ENCODE measurements at regions not wholly inside any gene's neighbourhood (a gene's known extent, or its start where the extent isn't known, plus 50 kb on each side); places are given as distances from the start of the nearest gene placed in this dataset.

DNA sequence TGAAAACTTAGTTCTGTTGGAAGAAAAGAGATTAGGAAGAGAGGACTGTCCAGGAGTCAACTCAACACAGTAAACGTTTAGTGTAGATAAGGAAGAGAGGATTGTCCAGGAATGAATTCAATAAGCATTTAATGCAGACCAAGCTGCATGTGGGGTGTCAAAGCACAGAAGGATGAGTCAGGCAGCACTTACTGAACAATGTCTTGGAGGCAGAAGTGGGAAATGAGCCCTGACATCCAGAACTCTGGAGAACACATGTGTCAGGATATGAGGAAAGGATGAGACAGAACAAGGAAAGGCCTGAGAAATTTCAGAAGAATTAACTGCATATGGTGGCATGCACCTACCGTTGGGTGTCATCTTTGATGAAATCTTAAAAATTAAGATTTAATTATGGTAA lies 429.2 kb upstream of the HTR2A start:
- H3K4me3 ChIP-seq = no peak overlapping the region
- TF ChIP-seq, protein P1, sequence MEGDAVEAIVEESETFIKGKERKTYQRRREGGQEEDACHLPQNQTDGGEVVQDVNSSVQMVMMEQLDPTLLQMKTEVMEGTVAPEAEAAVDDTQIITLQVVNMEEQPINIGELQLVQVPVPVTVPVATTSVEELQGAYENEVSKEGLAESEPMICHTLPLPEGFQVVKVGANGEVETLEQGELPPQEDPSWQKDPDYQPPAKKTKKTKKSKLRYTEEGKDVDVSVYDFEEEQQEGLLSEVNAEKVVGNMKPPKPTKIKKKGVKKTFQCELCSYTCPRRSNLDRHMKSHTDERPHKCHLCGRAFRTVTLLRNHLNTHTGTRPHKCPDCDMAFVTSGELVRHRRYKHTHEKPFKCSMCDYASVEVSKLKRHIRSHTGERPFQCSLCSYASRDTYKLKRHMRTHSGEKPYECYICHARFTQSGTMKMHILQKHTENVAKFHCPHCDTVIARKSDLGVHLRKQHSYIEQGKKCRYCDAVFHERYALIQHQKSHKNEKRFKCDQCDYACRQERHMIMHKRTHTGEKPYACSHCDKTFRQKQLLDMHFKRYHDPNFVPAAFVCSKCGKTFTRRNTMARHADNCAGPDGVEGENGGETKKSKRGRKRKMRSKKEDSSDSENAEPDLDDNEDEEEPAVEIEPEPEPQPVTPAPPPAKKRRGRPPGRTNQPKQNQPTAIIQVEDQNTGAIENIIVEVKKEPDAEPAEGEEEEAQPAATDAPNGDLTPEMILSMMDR (IDR thresholded peaks at IDR 0.05) = no peak
- intact Hi-C loops (cut with DNase I) = no loop called here
- no peaks in the 10 kb centered on the region for H3K36me3 ChIP-seq
- no peak overlapping the region for H3K27ac ChIP-seq
- H3K27me3 ChIP-seq = no peaks in the 10 kb centered on the region
- H3K4me1 ChIP-seq = no peaks in the 10 kb centered on the region
- DNase-seq (ENCODE audit: low spot score in 2 of 2) = no peak
- H3K9me3 ChIP-seq = no peaks in the 10 kb centered on the region

DNA sequence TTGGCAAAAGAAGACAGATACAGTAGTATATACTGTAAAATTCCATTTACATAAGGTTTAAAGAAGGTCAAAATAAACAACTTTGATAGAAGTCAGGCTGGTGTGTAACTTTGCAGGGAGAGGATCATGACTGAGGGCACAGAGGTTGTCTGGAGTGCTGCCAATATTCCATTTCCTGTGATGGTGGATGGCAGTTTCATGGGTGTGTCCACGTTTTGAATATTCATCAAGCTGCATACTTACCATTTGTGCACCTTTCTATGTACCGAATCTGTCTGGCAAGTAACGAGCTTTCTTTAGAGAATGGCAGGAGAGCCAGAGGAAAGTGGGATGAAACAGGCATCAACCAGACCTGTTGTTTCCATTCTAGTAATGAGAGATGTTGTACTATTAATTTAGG lies 420.5 kb upstream of the HTR2A start:
- H3K4me3 ChIP-seq = no peak overlapping the region
- no peak for DNase-seq (ENCODE audit: low spot score in 2 of 2)
- intact Hi-C loops (cut with DNase I) = no loop called here
- no peaks in the 10 kb centered on the region for H3K4me1 ChIP-seq
- no peaks in the 10 kb centered on the region for H3K27me3 ChIP-seq
- H3K27ac ChIP-seq = no peak overlapping the region
- no peaks in the 10 kb centered on the region for H3K36me3 ChIP-seq
- no peaks in the 10 kb centered on the region for H3K9me3 ChIP-seq
- TF ChIP-seq, protein P1 (IDR thresholded peaks at IDR 0.05) = no peak

DNA sequence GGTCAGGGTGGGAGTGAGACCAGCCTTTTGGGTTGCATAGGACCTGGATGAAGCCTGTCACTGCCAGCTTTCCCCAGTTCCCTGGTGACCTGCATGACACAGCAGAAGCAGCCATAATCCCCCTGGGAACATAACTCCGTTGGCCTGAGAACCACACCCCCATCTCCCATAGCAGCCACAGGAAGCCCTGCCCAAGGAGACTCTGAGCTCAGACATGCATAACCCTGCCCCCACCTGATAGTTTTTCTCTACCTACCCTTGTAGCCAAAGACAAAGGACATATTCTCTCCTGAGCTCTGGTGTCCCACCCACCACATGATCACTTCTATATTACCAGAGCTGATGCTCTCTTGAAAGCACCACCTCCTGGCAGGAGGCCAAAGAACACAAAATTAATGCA lies 413.5 kb upstream of the HTR2A start:
- DNase-seq (ENCODE audit: low spot score in 2 of 2) = no peak
- TF ChIP-seq, protein P1 (IDR thresholded peaks at IDR 0.05) = no peak
- H3K4me3 ChIP-seq = no peak overlapping the region
- no peaks in the 10 kb centered on the region for H3K36me3 ChIP-seq
- H3K27me3 ChIP-seq = no peaks in the 10 kb centered on the region
- no peak overlapping the region for H3K27ac ChIP-seq
- H3K9me3 ChIP-seq = no peaks in the 10 kb centered on the region
- intact Hi-C loops (cut with DNase I) = no loop called here
- no peaks in the 10 kb centered on the region for H3K4me1 ChIP-seq

DNA sequence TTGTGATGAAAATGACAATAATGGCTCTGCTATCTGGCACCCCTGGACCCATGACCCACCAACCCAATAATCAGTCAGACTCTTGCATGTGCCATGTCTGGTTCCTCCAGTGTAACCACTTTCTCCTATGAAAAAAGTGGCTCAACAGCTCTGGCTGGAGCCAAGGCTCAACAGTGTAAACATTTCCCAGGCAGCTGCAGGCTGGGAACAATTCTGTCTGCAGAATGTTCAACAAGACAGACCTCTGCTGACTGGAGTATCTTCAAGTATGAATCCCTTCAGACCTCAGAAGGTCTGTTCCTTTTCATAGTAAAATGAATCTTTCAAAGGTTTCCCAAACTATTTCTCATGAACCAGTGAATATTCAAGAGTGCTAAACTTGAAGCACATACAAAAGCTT lies 410.1 kb upstream of the HTR2A start:
- TF ChIP-seq, protein P1 (IDR thresholded peaks at IDR 0.05) = no peak
- Histone ChIP-seq H3K36me3 (no peaks in the 10 kb centered on the region), H3K4me1 (no peaks in the 10 kb centered on the region), H3K9me3 (no peaks in the 10 kb centered on the region), H3K27me3 (no peaks in the 10 kb centered on the region), H3K27ac (no peak overlapping the region), H3K4me3 (no peak overlapping the region)
- no peak for DNase-seq (ENCODE audit: low spot score in 2 of 2)
- intact Hi-C loops (cut with DNase I) = no loop called here

DNA sequence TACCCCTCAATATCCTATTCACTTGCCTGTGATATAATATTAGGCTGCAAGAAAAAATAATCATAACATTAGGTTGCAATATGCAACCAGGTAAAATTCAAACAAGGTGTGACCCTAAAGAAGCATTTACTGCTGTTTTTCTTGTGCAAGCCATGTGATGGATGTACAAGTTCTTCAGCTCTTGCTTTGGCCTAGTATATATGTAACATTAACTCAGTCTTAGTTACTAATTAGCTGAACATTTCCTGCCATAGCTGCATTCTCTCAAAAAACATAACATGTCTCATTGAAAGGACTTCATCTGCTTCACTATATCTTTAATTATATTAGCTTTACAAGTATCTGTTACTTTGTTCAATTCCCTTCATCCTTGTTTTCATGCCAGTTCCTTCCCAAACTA lies 406.8 kb upstream of the HTR2A start:
- intact Hi-C loops (cut with DNase I) = no loop called here
- Histone ChIP-seq H3K4me3 (no peak overlapping the region), H3K27ac (no peak overlapping the region), H3K9me3 (no peaks in the 10 kb centered on the region), H3K27me3 (no peaks in the 10 kb centered on the region), H3K36me3 (no peaks in the 10 kb centered on the region), H3K4me1 (no peaks in the 10 kb centered on the region)
- TF ChIP-seq, protein P1 (IDR thresholded peaks at IDR 0.05) = no peak
- DNase-seq (ENCODE audit: low spot score in 2 of 2) = no peak

DNA sequence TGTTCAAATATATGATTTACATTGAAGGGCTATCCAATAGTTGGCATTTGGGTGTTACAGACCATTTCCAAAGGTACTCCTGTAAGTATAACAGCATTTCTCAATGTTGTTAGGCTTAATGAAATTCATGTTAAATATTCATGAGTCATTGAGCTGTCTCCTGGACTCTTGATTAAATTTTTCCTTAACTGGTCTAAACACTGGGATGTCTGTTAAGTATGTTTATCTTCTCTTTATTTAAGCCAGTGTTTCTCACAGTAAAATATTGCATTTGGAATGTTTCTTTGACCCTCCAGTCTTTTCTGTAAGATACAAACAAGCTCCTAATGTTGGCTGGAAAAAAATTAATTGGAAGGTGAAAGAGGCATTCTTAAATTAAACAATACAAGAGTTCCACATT lies 402.5 kb upstream of the HTR2A start:
- Histone ChIP-seq H3K4me1 (no peaks in the 10 kb centered on the region), H3K9me3 (no peaks in the 10 kb centered on the region), H3K27me3 (no peaks in the 10 kb centered on the region), H3K36me3 (no peaks in the 10 kb centered on the region), H3K27ac (no peak overlapping the region), H3K4me3 (no peak overlapping the region)
- intact Hi-C loops (cut with DNase I) = no loop called here
- no peak for DNase-seq (ENCODE audit: low spot score in 2 of 2)
- TF ChIP-seq, protein P1 (IDR thresholded peaks at IDR 0.05) = no peak
